Muscle layer of duodenum (tissue), 2 donors: ENCODE measurements at regions not wholly inside any gene's neighbourhood (a gene's known extent, or its start where the extent isn't known, plus 50 kb on each side); places are given as distances from the start of the nearest gene placed in this dataset.
"Not testable (repeated sequence)": the region's sequence is repeated elsewhere in the genome, so short reads cannot be mapped to it uniquely, and the experiment has no call there.

ENCODE experiments used
- H3K27ac ChIP-seq: one replicate; pipeline ENCODE4 v1.7.0; 2013; ENCODE audit warnings: mild to moderate bottlenecking, low read length
- H3K27me3 ChIP-seq: one replicate; pipeline ENCODE4 v1.7.0; 2013; ENCODE audit warnings: low read depth, mild to moderate bottlenecking, control low read depth, low read length
- H3K36me3 ChIP-seq, 2 donors: one replicate each; pipeline ENCODE4 v1.7.0; 2013; ENCODE audit warnings: low read length in 2 of 2, control low read depth in 1 of 2, mild to moderate bottlenecking in 1 of 2; ENCODE audit not compliant: insufficient read depth in 2 of 2, control insufficient read depth in 1 of 2
- H3K4me1 ChIP-seq, 2 donors: one replicate each; pipeline ENCODE4 v1.7.0; 2013; ENCODE audit warnings: low read length in 2 of 2, mild to moderate bottlenecking in 2 of 2, control low read depth in 1 of 2, moderate library complexity in 1 of 2; ENCODE audit not compliant: insufficient read depth in 2 of 2, control insufficient read depth in 1 of 2
- H3K4me3 ChIP-seq, 2 donors: one replicate each; pipeline ENCODE4 v1.7.0; 2013; ENCODE audit warnings: low read length in 2 of 2, low read depth in 1 of 2, mild to moderate bottlenecking in 1 of 2
- H3K9me3 ChIP-seq, 2 donors: one replicate each; pipeline ENCODE4 v1.7.0; 2013; ENCODE audit warnings: low read length in 2 of 2, control low read depth in 1 of 2, mild to moderate bottlenecking in 1 of 2; ENCODE audit not compliant: control insufficient read depth in 1 of 2
- donor health status: healthy.

DNA sequence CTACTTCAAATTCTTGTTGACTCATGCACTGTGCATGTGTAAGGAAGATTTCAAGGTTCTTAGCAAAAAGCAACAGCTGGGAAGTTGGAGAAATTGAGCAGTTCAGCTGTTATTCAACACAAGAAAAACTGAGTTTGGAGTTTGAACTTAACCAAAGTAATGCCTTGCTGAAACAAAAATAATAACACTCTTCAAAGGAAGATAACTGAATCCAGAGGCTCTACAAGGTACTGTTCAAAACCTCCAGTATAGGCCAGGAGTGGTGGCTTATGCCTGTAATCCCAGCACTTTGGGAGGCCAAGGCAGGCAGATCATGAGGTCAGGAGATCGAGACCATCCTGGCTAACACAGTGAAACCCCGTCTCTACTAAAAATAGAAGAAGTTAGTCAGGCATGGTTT is 58.8 kb upstream of the SMIM23 start:
- not testable (repeated sequence) for H3K27ac ChIP-seq

DNA sequence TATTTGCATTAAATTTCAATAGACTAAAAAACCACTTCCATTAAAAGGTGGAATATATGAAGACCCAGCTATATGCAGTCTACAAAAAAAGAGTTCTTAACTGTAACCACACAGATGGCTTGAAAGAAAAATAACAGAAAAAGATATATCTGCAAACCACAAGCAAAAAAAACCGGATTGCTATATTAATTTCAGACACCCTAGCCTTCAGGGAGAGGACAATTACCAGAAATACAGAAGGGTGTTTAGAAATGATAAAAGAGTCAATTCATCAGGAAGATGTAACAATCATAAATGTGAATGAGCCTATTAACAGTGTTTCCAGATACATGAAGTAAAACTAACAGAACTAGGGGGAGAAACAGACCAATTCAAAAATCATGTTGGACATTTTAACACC is 56.9 kb upstream of the SMIM23 start:
- no peaks in the 10 kb centered on the region for H3K4me1 ChIP-seq
- no peak overlapping the region for H3K27ac ChIP-seq
- H3K36me3 ChIP-seq = no peaks in the 10 kb centered on the region
- no peak overlapping the region for H3K4me3 ChIP-seq
- no peaks in the 10 kb centered on the region for H3K27me3 ChIP-seq
- peaks cover 3 to 5% of the 10 kb centered on the region in 2 donors for H3K9me3 ChIP-seq

More for the DNA sequence above, 58.8 kb upstream of the SMIM23 start:
- H3K4me3 ChIP-seq, H3K27me3 ChIP-seq, H3K36me3 ChIP-seq, H3K4me1 ChIP-seq, H3K9me3 ChIP-seq: not testable (repeated sequence)
